ENCODE measurements at regions not wholly inside any gene's neighbourhood (a gene's known extent, or its start where the extent isn't known, plus 50 kb on each side); places are given as distances from the start of the nearest gene placed in this dataset.

DNA sequence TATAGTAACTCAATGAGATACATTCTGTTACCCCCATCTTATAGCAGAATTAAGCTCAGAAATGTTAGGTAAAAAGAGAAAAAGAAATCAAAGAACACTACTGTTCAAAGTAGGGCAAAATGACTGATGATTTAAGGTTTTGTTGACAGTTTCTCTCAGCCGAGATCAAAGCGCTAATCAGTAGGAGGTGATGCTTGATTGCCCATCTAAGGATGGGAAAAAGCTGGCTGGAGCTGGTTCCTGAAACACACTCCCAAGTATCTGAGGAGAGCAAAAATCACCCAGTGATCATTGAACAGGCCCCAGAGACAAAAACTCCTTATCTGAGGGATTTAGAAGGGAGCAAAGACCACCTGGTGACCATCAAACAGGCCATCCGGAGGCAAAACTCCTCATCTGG, 64.5 kb upstream of the CSF1 start:
- Histone ChIP-seq H4K20me1 (ENCODE audit: insufficient read depth) (no peaks in the 10 kb centered on the region), H3K4me2 (ENCODE audit: low read length) (no peak overlapping the region), H3F3A (ENCODE audit: insufficient read depth, low read length, poor library complexity, severe bottlenecking) (no peaks in the 10 kb centered on the region), H3K36me3 (ENCODE audit: insufficient read depth, low read length) (no peaks in the 10 kb centered on the region), H3K27me3 (ENCODE audit: insufficient read depth, low read depth, low read length) (no peaks in the 10 kb centered on the region), H3K9me3 (ENCODE audit: low read length) (no peaks in the 10 kb centered on the region), H3K9ac (ENCODE audit: low read length) (no peak overlapping the region), H3K4me3 (ENCODE audit: low read length) (no peak overlapping the region), H3K9me2 (ENCODE audit: insufficient read depth, low read length) (no peaks in the 10 kb centered on the region), H3K79me2 (replicated peaks; ENCODE audit: insufficient read depth, low read length) (no peaks in the 10 kb centered on the region), H2AFZ (ENCODE audit: low read depth, low read length) (no peak overlapping the region), H3K27ac (ENCODE audit: low read length) (no peak overlapping the region)
- TF ChIP-seq RAD21 (conservative IDR thresholded peaks at IDR 0.05), result no peak
- TF ChIP-seq EP300 (conservative IDR thresholded peaks at IDR 0.05; ENCODE audit: poor library complexity, severe bottlenecking), result no peak
- TF ChIP-seq MXI1 (conservative IDR thresholded peaks at IDR 0.05; ENCODE audit: poor library complexity, severe bottlenecking), result no peak
- TF ChIP-seq SMC3 (conservative IDR thresholded peaks at IDR 0.05; ENCODE audit: poor library complexity), result no peak
- TF ChIP-seq, protein P1, sequence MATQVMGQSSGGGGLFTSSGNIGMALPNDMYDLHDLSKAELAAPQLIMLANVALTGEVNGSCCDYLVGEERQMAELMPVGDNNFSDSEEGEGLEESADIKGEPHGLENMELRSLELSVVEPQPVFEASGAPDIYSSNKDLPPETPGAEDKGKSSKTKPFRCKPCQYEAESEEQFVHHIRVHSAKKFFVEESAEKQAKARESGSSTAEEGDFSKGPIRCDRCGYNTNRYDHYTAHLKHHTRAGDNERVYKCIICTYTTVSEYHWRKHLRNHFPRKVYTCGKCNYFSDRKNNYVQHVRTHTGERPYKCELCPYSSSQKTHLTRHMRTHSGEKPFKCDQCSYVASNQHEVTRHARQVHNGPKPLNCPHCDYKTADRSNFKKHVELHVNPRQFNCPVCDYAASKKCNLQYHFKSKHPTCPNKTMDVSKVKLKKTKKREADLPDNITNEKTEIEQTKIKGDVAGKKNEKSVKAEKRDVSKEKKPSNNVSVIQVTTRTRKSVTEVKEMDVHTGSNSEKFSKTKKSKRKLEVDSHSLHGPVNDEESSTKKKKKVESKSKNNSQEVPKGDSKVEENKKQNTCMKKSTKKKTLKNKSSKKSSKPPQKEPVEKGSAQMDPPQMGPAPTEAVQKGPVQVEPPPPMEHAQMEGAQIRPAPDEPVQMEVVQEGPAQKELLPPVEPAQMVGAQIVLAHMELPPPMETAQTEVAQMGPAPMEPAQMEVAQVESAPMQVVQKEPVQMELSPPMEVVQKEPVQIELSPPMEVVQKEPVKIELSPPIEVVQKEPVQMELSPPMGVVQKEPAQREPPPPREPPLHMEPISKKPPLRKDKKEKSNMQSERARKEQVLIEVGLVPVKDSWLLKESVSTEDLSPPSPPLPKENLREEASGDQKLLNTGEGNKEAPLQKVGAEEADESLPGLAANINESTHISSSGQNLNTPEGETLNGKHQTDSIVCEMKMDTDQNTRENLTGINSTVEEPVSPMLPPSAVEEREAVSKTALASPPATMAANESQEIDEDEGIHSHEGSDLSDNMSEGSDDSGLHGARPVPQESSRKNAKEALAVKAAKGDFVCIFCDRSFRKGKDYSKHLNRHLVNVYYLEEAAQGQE (IDR thresholded peaks at IDR 0.05; ENCODE audit: borderline replicate concordance), result no peak
- no peak for TF ChIP-seq CTCF (IDR thresholded peaks at IDR 0.05; ENCODE audit: poor library complexity, severe bottlenecking)
- peak; percentile 56 for TF ChIP-seq POLR2AphosphoS5 (IDR thresholded peaks at IDR 0.05)
- TF ChIP-seq EZH2 (IDR thresholded peaks at IDR 0.05; ENCODE audit: borderline replicate concordance, insufficient read depth, low read length, poor library complexity, severe bottlenecking), result no peak

DNA sequence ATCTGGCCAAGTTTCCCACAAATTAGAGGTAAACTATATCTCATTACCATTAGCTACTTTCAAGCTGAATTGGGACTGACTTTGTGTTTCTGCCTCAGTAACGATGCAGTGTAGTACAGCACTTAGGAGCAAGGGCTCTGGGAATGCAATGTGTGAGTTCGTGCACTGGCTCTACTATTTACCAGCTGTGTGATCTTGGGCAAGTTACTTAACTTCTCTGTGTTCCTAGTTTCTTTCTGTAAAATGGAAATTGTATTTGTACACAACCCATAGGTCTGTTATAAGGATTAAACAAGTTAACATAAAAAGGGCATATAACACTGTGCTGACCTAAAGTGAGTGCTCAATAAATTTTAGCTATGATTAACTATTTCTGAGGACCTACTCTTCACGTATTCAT, 65.0 kb upstream of the CSF1 start:
- no peaks in the 10 kb centered on the region for H4K20me1 ChIP-seq (ENCODE audit: insufficient read depth)
- no peaks in the 10 kb centered on the region for H3F3A ChIP-seq (ENCODE audit: insufficient read depth, low read length, poor library complexity, severe bottlenecking)
- H3K36me3 ChIP-seq (ENCODE audit: insufficient read depth, low read length), result no peaks in the 10 kb centered on the region
- TF ChIP-seq RAD21 (conservative IDR thresholded peaks at IDR 0.05) (no peak), POLR2AphosphoS5 (IDR thresholded peaks at IDR 0.05) (no peak), TAF1 (IDR thresholded peaks at IDR 0.05; ENCODE audit: low read depth) (no peak), EZH2 (IDR thresholded peaks at IDR 0.05; ENCODE audit: borderline replicate concordance, insufficient read depth, low read length, poor library complexity, severe bottlenecking) (no peak), CTCF (IDR thresholded peaks at IDR 0.05; ENCODE audit: poor library complexity, severe bottlenecking) (no peak), MXI1 (conservative IDR thresholded peaks at IDR 0.05; ENCODE audit: poor library complexity, severe bottlenecking) (no peak), SMC3 (conservative IDR thresholded peaks at IDR 0.05; ENCODE audit: poor library complexity) (no peak), EP300 (conservative IDR thresholded peaks at IDR 0.05; ENCODE audit: poor library complexity, severe bottlenecking) (no peak)
- TF ChIP-seq, protein P1 (IDR thresholded peaks at IDR 0.05; ENCODE audit: borderline replicate concordance), result no peak
- H3K9me2 ChIP-seq (ENCODE audit: insufficient read depth, low read length), result no peaks in the 10 kb centered on the region
- peaks cover 2% of the 10 kb centered on the region for H3K9me3 ChIP-seq (ENCODE audit: low read length)
- no peak overlapping the region for H2AFZ ChIP-seq (ENCODE audit: low read depth, low read length)
- H3K79me2 ChIP-seq (replicated peaks; ENCODE audit: insufficient read depth, low read length), result no peaks in the 10 kb centered on the region
- H3K9ac ChIP-seq (ENCODE audit: low read length), result no peak overlapping the region
- no peak overlapping the region for H3K27ac ChIP-seq (ENCODE audit: low read length)
- no peaks in the 10 kb centered on the region for H3K27me3 ChIP-seq (ENCODE audit: insufficient read depth, low read depth, low read length)
- H3K4me2 ChIP-seq (ENCODE audit: low read length), result no peak overlapping the region
- H3K4me3 ChIP-seq (ENCODE audit: low read length), result no peak overlapping the region

All from neural cell (in vitro differentiated cells).